Breast epithelium (tissue), 4 donors: ENCODE measurements at regions not wholly inside any gene's neighbourhood (a gene's known extent, or its start where the extent isn't known, plus 50 kb on each side); places are given as distances from the start of the nearest gene placed in this dataset.

ENCODE experiments used
- DNase-seq, 2 donors: peaks; one replicate each; pipeline ENCODE4 v3.0.0-alpha.2; 2019; ENCODE audit warnings: low spot score in 2 of 2
- H3K27ac ChIP-seq, 2 donors: fragments of 200-600 bp; sonication (generic) in 1 of 2; one replicate each; pipeline ENCODE4 v1.5.1; 2016 to 2019; ENCODE audit warnings: mild to moderate bottlenecking in 1 of 2
- H3K27me3 ChIP-seq, 2 donors: fragments of 200-600 bp; sonication (generic) in 1 of 2; one replicate each; pipeline versions ENCODE4 v1.5.1 to v1.6.0; 2017 to 2019; ENCODE audit warnings: control low read depth in 1 of 2, mild to moderate bottlenecking in 1 of 2
- H3K36me3 ChIP-seq: fragments of 200-600 bp; one replicate; pipeline ENCODE4 v1.5.1; 2019
- H3K4me1 ChIP-seq, 2 donors: fragments of 200-600 bp; sonication (generic); one replicate each; pipeline ENCODE4 v1.5.1; 2016 to 2019; ENCODE audit warnings: control low read depth in 1 of 2
- H3K4me3 ChIP-seq, 3 donors: fragments of 200-600 bp; sonication (generic); 1 replicate in 2 of 3; 2 replicates in 1 of 3; pipeline ENCODE4 v1.5.1; 2016 to 2019; ENCODE audit warnings: mild to moderate bottlenecking in 3 of 3, moderate library complexity in 2 of 3
- H3K9me3 ChIP-seq, 2 donors: fragments of 200-600 bp; sonication (generic) in 1 of 2; one replicate each; pipeline ENCODE4 v1.5.1; 2016 to 2019; ENCODE audit warnings: control low read depth in 1 of 2
- POLR2A ChIP-seq: fragments of 450-650 bp; IDR thresholded peaks from one replicate; pipeline ENCODE4 v1.6.1; 2016; ENCODE audit warnings: antibody characterized with exemption, mild to moderate bottlenecking, moderate library complexity
- POLR2AphosphoS5 ChIP-seq, 3 donors: sonication (generic); formaldehyde crosslinking; IDR thresholded peaks; one replicate each; pipeline ENCODE4 v1.6.1; 2017; ENCODE audit warnings: antibody characterized with exemption in 3 of 3
- intact Hi-C: fragments of 100-400 bp; cut with DNase I; formaldehyde crosslinking; loops from one replicate; pipeline ENCODE4 v1.15.1; 2023; ENCODE audit warnings: low total_unique reads
- TF ChIP-seq, protein P1 (sequence below), 3 donors: fragments of 450-650 bp; IDR thresholded peaks; one replicate each; pipeline ENCODE4 v1.5.1; 2016 to 2017; ENCODE audit warnings: antibody characterized with exemption in 3 of 3, mild to moderate bottlenecking in 3 of 3, moderate library complexity in 3 of 3

DNA sequence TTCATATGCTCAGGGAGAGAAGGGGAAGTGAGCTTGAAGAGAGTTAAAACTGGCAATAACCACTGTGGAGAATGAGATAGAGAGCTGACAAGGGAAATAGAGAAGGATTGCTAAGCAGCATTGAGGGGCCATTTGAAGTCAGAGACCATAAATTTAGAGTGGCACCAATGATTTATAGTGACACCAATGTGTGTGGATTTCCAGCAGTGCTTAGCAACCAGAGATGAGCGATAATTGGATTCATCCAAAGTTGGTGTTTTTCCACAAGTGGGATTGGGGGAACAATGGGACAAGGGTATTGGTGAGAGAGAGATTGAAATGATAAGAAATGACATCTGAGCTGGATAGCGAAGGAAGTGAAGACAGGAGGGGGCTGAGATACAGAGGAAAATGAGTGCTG is 114.1 kb downstream of the C1orf94 start:
- no peaks in the 10 kb centered on the region for H3K9me3 ChIP-seq
- H3K4me1 ChIP-seq, result no peaks in the 10 kb centered on the region
- H3K27me3 ChIP-seq, result no peaks in the 10 kb centered on the region
- intact Hi-C loops, result no loop called here
- no peak overlapping the region for H3K4me3 ChIP-seq
- TF ChIP-seq, protein P1, sequence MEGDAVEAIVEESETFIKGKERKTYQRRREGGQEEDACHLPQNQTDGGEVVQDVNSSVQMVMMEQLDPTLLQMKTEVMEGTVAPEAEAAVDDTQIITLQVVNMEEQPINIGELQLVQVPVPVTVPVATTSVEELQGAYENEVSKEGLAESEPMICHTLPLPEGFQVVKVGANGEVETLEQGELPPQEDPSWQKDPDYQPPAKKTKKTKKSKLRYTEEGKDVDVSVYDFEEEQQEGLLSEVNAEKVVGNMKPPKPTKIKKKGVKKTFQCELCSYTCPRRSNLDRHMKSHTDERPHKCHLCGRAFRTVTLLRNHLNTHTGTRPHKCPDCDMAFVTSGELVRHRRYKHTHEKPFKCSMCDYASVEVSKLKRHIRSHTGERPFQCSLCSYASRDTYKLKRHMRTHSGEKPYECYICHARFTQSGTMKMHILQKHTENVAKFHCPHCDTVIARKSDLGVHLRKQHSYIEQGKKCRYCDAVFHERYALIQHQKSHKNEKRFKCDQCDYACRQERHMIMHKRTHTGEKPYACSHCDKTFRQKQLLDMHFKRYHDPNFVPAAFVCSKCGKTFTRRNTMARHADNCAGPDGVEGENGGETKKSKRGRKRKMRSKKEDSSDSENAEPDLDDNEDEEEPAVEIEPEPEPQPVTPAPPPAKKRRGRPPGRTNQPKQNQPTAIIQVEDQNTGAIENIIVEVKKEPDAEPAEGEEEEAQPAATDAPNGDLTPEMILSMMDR (IDR thresholded peaks at IDR 0.05), result no peak
- DNase-seq, result no peak
- no peak overlapping the region for H3K27ac ChIP-seq
- no peaks in the 10 kb centered on the region for H3K36me3 ChIP-seq

GRCh38 chr1:34292472-34292871 is 115.8 kb downstream of the C1orf94 start:
- H3K36me3 ChIP-seq, result no peaks in the 10 kb centered on the region

GRCh38 chr1:34296059-34296458 is 119.4 kb downstream of the C1orf94 start:
- Histone ChIP-seq H3K27me3 (no peaks in the 10 kb centered on the region), H3K4me1 (no peaks in the 10 kb centered on the region), H3K36me3 (peaks cover 6% of the 10 kb centered on the region), H3K27ac (no peak overlapping the region), H3K4me3 (no peak overlapping the region), H3K9me3 (no peaks in the 10 kb centered on the region)
- intact Hi-C loops, result no loop called here
- no peak for DNase-seq
- TF ChIP-seq, protein P1 (IDR thresholded peaks at IDR 0.05), result no peak
- no peak for TF ChIP-seq POLR2A
- no peak for TF ChIP-seq POLR2AphosphoS5 (IDR thresholded peaks at IDR 0.05)

More at GRCh38 chr1:34292472-34292871, 115.8 kb downstream of the C1orf94 start:
- no peaks in the 10 kb centered on the region for H3K27me3 ChIP-seq
- TF ChIP-seq POLR2A (no peak), POLR2AphosphoS5 (IDR thresholded peaks at IDR 0.05) (no peak)
- TF ChIP-seq, protein P1 (IDR thresholded peaks at IDR 0.05), result no peak
- intact Hi-C loops, result no loop called here
- no peaks in the 10 kb centered on the region for H3K9me3 ChIP-seq
- H3K27ac ChIP-seq, result no peak overlapping the region
- DNase-seq, result no peak
- no peak overlapping the region for H3K4me3 ChIP-seq
- no peaks in the 10 kb centered on the region for H3K4me1 ChIP-seq

DNA sequence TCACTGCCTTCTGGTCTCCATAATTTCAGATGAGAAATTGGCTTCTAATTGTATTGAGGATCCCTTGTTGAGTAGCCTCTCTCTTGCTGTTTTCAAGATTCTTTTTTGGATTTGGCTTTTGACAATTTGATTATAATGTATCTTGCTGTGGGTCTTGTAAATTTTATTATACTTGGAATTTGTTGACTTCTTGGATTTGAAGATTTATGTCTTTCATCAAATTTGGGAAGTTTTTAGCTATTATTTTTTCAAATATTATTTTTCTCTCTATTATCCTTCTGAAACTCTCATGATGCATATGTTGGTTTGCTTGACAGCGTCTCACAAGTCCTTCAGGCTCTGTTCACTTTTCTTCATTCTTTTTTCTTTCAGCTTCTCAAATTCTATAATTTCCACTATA is 126.1 kb downstream of the C1orf94 start:
- DNase-seq, result no peak
- no peak for TF ChIP-seq POLR2A
- TF ChIP-seq, protein P1 (IDR thresholded peaks at IDR 0.05), result no peak
- no peak for TF ChIP-seq POLR2AphosphoS5 (IDR thresholded peaks at IDR 0.05)
- intact Hi-C loops, result no loop called here
- Histone ChIP-seq H3K4me3 (no peak overlapping the region), H3K27ac (no peak overlapping the region), H3K36me3 (peaks cover 6% of the 10 kb centered on the region), H3K9me3 (peaks cover 0 to 16% of the 10 kb centered on the region in 2 donors), H3K4me1 (no peaks in the 10 kb centered on the region), H3K27me3 (no peaks in the 10 kb centered on the region)

GRCh38 chr1:34303218-34303617 is 126.5 kb downstream of the C1orf94 start:
- Histone ChIP-seq H3K4me3 (no peak overlapping the region), H3K4me1 (no peaks in the 10 kb centered on the region), H3K36me3 (peaks cover 6% of the 10 kb centered on the region), H3K27ac (no peak overlapping the region), H3K9me3 (peaks cover 0 to 16% of the 10 kb centered on the region in 2 donors), H3K27me3 (no peaks in the 10 kb centered on the region)
- DNase-seq, result no peak
- TF ChIP-seq POLR2AphosphoS5 (IDR thresholded peaks at IDR 0.05) (no peak), POLR2A (no peak)
- TF ChIP-seq, protein P1 (IDR thresholded peaks at IDR 0.05), result no peak
- intact Hi-C loops, result no loop called here
